Activated CD8-positive, alpha-beta memory T cell treated with anti-CD3 and anti-CD28 coated beads, Interleukin-2, amount 50 U/mL, for 48 hours (primary cell): ENCODE measurements at regions not wholly inside any gene's neighbourhood (a gene's known extent, or its start where the extent isn't known, plus 50 kb on each side); places are given as distances from the start of the nearest gene placed in this dataset.
"Not testable (repeated sequence)": the region's sequence is repeated elsewhere in the genome, so short reads cannot be mapped to it uniquely, and the experiment has no call there.

Experiments used
- DNase-seq: peaks from one replicate; pipeline ENCODE4 v3.0.0-alpha.2; 2020

GRCh38 chr20:30671120-30671519, 586.3 kb upstream of the DEFB115 start:
- not testable (repeated sequence) for DNase-seq

GRCh38 chr20:30675988-30676564, 581.4 kb upstream of the DEFB115 start:
- DNase-seq: not testable (repeated sequence)

GRCh38 chr20:30682236-30682635, 575.2 kb upstream of the DEFB115 start:
- not testable (repeated sequence) for DNase-seq

GRCh38 chr20:30712861-30713260, 544.6 kb upstream of the DEFB115 start:
- DNase-seq: not testable (repeated sequence)

- DNase-seq: not testable (repeated sequence)
These were observed 537.9 kb upstream of the DEFB115 start for GRCh38 chr20:30719415-30720199.

DNA sequence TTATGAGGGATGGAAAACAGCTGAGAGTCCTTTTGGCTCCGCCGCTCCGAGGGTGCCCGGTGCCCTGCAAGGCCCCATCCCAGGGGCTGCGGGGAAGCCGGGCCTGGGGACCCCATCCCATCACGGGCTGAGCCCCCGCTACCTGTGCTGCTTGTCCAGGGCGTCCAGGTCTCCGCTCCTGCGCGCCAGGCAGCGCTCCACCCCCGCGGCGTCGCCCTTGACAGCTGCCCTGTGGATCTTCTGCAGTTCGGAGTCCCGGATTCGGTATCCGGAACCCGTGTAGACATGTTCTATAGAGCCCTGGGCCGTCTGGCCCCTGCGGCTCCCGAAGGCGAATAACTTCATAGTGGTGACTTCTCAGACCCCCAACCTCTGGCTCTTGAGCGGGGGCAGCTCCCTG, 534.0 kb upstream of the DEFB115 start:
- not testable (repeated sequence) for DNase-seq

DNA sequence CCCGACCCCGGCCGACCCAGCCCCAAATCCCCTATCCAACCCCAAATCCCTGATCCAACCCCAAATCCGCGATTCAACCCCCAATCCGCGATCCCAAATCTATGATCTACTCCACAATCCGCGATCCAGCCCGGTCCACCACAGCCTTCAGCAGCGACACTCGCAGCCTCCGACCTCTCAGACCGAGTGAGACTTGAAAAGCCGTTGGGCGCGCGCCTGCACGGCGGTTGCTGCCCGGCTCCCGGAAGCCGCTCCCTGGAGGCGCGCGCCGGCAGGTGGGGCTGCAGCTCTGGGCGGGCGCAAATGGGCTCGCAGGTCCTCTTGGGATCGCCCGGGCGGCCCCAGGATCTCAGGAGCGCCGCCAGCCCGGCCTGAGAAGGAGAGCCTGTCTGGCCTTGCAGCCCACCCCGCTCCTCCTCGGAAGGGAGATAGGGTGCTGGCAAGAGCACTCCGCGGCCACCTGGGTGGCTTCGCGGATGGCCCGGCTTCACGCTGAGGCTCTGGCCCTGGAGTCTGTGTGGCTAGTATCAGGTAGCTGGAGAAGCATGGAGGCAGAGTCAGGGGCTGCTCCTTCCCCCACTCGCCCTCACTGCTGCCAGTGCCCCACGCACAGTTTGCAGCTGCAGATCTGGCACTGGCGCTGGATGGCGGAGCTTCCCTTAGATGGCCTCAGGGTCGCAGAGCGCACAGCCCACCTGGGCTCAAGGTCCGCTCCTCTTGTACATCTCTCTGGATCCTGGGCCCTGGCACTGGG, 533.4 kb upstream of the DEFB115 start:
- DNase-seq: peak; percentile 55

DNA sequence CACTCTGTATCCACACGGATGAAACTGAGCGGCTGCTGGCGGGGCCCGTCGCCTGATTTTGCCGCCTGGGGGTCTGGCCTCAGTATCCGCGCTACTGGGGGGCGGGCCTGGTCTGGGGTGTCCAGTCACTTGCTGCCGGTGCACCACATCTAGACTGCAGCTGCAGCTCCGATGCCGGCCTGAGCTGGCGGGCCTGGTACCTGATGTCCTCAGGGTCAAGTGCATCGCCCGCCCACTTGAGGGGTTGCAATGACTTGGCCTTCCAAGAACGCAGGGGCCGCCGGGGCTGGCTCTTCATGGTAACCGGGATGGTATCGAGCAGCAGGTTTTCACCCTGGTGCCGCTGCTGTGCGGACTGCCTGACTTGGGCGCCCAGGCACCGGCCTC, 532.8 kb upstream of the DEFB115 start:
- DNase-seq: not testable (repeated sequence)

DNA sequence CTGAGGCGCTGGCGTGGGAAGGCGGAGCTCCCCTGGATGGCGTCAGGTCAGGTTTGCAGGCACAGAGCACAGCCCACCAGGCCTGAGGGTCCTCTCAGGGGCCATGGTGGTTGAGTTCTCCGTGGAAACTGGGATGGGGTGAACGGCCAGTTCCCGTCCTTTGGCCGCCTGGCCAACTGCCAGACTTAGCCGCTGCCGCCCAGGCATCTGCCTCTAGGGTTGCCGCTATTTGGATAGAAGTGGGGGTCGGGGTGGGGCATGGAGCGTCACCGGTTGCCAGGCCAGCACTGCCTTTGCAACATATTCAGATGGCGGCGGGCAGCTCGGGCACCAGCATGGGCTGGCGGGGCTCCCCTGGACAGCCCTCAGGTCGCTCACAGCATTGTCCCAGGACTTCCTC, 532.3 kb upstream of the DEFB115 start:
- not testable (repeated sequence) for DNase-seq

- not testable (repeated sequence) for DNase-seq
These were observed 529.1 kb upstream of the DEFB115 start for GRCh38 chr20:30728271-30728885.
